Caco-2 (cell line): ENCODE measurements at regions not wholly inside any gene's neighbourhood (a gene's known extent, or its start where the extent isn't known, plus 50 kb on each side); places are given as distances from the start of the nearest gene placed in this dataset.
"Not testable (repeated sequence)": the region's sequence is repeated elsewhere in the genome, so short reads cannot be mapped to it uniquely, and the experiment has no call there.

Experiments
- BruUV-seq: library from RNA; stranded (reverse); fragments of 400-500 nt; replicated peaks from 2 replicates; lab custom pipeline; 2021; lab: Mats Ljungman, UMichigan
- CTCF ChIA-PET: fragments of 300-600 bp; sonication (Branson Sonifier 250); formaldehyde crosslinking; loops from one replicate; lab custom pipeline; 2022; ENCODE audit warnings: antibody characterized with exemption; lab: Charles Lee
- POLR2A ChIA-PET: fragments of 300-600 bp; sonication (Branson Sonifier 250); formaldehyde crosslinking; loops from one replicate; lab custom pipeline; 2022; ENCODE audit warnings: antibody characterized with exemption; lab: Charles Lee
- DNase-seq, 2 experiments: peaks; one replicate each; pipeline versions ENCODE4 v3.0.0 to v3.0.0-alpha.2; 2020 to 2022
- H3K27me3 ChIP-seq: replicated peaks from 2 replicates; pipeline ENCODE4 v1.6.0; 2011; ENCODE audit warnings: low read length; ENCODE audit not compliant: control insufficient read depth, insufficient read depth
- H3K36me3 ChIP-seq: 2 replicates; pipeline ENCODE4 v1.5.1; 2011; ENCODE audit warnings: low read length; ENCODE audit not compliant: control insufficient read depth, insufficient read depth
- H3K4me1 ChIP-seq: fragments of 250-450 bp; sonication (Bioruptor Pico); 2 replicates; pipeline ENCODE4 v1.5.1; 2020; ENCODE audit warnings: mild to moderate bottlenecking
- H3K4me3 ChIP-seq: 2 replicates; pipeline ENCODE4 v1.5.1; 2011; ENCODE audit warnings: low read depth, mild to moderate bottlenecking, control low read depth, low read length
- H3K9me3 ChIP-seq: fragments of 250-450 bp; sonication (Bioruptor Pico); 2 replicates; pipeline ENCODE4 v1.5.1; 2020; ENCODE audit warnings: mild to moderate bottlenecking, moderate library complexity
- H3K27ac Mint-ChIP-seq: one replicate; pipeline ENCODE4 v1.8.0; 2022; ENCODE audit warnings: mixed read lengths; ENCODE audit not compliant: unreplicated experiment
- H3K27me3 Mint-ChIP-seq: one replicate; pipeline ENCODE4 v1.8.0; 2022; ENCODE audit warnings: mixed read lengths; ENCODE audit not compliant: insufficient read depth, unreplicated experiment
- H3K36me3 Mint-ChIP-seq: one replicate; pipeline ENCODE4 v1.8.0; 2022; ENCODE audit warnings: mild to moderate bottlenecking, mixed read lengths; ENCODE audit not compliant: insufficient read depth, unreplicated experiment
- H3K4me1 Mint-ChIP-seq: one replicate; pipeline ENCODE4 v1.8.0; 2022; ENCODE audit warnings: low read depth, mixed read lengths; ENCODE audit not compliant: unreplicated experiment
- H3K4me3 Mint-ChIP-seq: one replicate; pipeline ENCODE4 v1.8.0; 2022; ENCODE audit warnings: mild to moderate bottlenecking, moderate library complexity, mixed read lengths; ENCODE audit not compliant: unreplicated experiment
- H3K9me3 Mint-ChIP-seq: one replicate; pipeline ENCODE4 v1.8.0; 2022; ENCODE audit warnings: mixed read lengths; ENCODE audit not compliant: unreplicated experiment
- CTCF ChIP-seq, 2 experiments: fragments of 200-600 bp in 1 of 2; IDR thresholded peaks; 1 replicate in 1 of 2; 2 replicates in 1 of 2; pipeline versions ENCODE4 v1.5.1 to v1.8.0; 2011 to 2022; ENCODE audit warnings: antibody characterized with exemption in 1 of 2, control low read depth in 1 of 2, inconsistent platforms in 1 of 2, low read depth in 1 of 2, low read length in 1 of 2, mild to moderate bottlenecking in 1 of 2, moderate library complexity in 1 of 2; ENCODE audit not compliant: insufficient read depth in 1 of 2, severe bottlenecking in 1 of 2, unreplicated experiment in 1 of 2
- intact Hi-C: fragments of 100-400 bp; cut with micrococcal nuclease; formaldehyde crosslinking; loops from one replicate; pipeline ENCODE4 v1.10.0; 2022; ENCODE audit not compliant: unreplicated experiment

- H3K36me3 Mint-ChIP-seq = peaks cover 5% of the 10 kb centered on the region
- H3K36me3 ChIP-seq = no peaks in the 10 kb centered on the region
- intact Hi-C loops = no loop called here
- no TSS peak for BruUV-seq
- H3K27me3 ChIP-seq = no peaks in the 10 kb centered on the region
- POLR2A ChIA-PET = no interaction called here
- no peak overlapping the region for H3K27ac Mint-ChIP-seq
- H3K9me3 ChIP-seq = no peaks in the 10 kb centered on the region
- no peaks in the 10 kb centered on the region for H3K27me3 Mint-ChIP-seq
- H3K4me3 Mint-ChIP-seq = no peak overlapping the region
- H3K4me1 Mint-ChIP-seq = no peaks in the 10 kb centered on the region
- H3K4me3 ChIP-seq = no peak overlapping the region
- H3K4me1 ChIP-seq = no peaks in the 10 kb centered on the region
- no peak for TF ChIP-seq CTCF (IDR thresholded peaks at IDR 0.05; ENCODE audit: insufficient read depth in 1 of 2, low read depth in 1 of 2, low read length in 1 of 2, severe bottlenecking in 1 of 2, unreplicated experiment in 1 of 2)
- no peak for DNase-seq
- peaks cover 3% of the 10 kb centered on the region for H3K9me3 Mint-ChIP-seq
- CTCF ChIA-PET = no interaction called here
Measured at GRCh38 chr9:94188246-94188645, 70.9 kb upstream of the ZNF169 start.

- H3K27me3 ChIP-seq, H3K9me3 Mint-ChIP-seq, H3K4me3 ChIP-seq, H3K36me3 Mint-ChIP-seq, DNase-seq, H3K4me1 Mint-ChIP-seq, H3K36me3 ChIP-seq, H3K4me1 ChIP-seq, H3K27ac Mint-ChIP-seq, H3K27me3 Mint-ChIP-seq, intact Hi-C loops, BruUV-seq, H3K4me3 Mint-ChIP-seq, H3K9me3 ChIP-seq, CTCF ChIA-PET, POLR2A ChIA-PET: not testable (repeated sequence)
Measured at GRCh38 chr9:94191706-94192105, 67.4 kb upstream of the ZNF169 start.

GRCh38 chr9:94198414-94198813 lies 60.7 kb upstream of the ZNF169 start:
- H3K4me3 Mint-ChIP-seq = no peak overlapping the region
- ChIA-PET CTCF (no interaction called here), POLR2A (no interaction called here)
- DNase-seq = no peak
- Histone ChIP-seq H3K4me3 (no peak overlapping the region), H3K36me3 (no peaks in the 10 kb centered on the region), H3K4me1 (no peaks in the 10 kb centered on the region), H3K9me3 (no peaks in the 10 kb centered on the region), H3K27me3 (no peaks in the 10 kb centered on the region)
- H3K27me3 Mint-ChIP-seq = no peaks in the 10 kb centered on the region
- no peak overlapping the region for H3K27ac Mint-ChIP-seq
- BruUV-seq = no TSS peak
- H3K9me3 Mint-ChIP-seq = peaks cover 6% of the 10 kb centered on the region
- TF ChIP-seq CTCF (IDR thresholded peaks at IDR 0.05; ENCODE audit: insufficient read depth in 1 of 2, low read depth in 1 of 2, low read length in 1 of 2, severe bottlenecking in 1 of 2, unreplicated experiment in 1 of 2) = no peak
- H3K4me1 Mint-ChIP-seq = no peaks in the 10 kb centered on the region
- intact Hi-C loops = no loop called here
- no peaks in the 10 kb centered on the region for H3K36me3 Mint-ChIP-seq

GRCh38 chr9:94199776-94200175 lies 59.3 kb upstream of the ZNF169 start:
- Histone ChIP-seq H3K36me3 (no peaks in the 10 kb centered on the region), H3K4me1 (no peaks in the 10 kb centered on the region), H3K27me3 (no peaks in the 10 kb centered on the region), H3K9me3 (no peaks in the 10 kb centered on the region), H3K4me3 (no peak overlapping the region)
- no peak for TF ChIP-seq CTCF (IDR thresholded peaks at IDR 0.05; ENCODE audit: insufficient read depth in 1 of 2, low read depth in 1 of 2, low read length in 1 of 2, severe bottlenecking in 1 of 2, unreplicated experiment in 1 of 2)
- DNase-seq = no peak
- Mint-ChIP-seq H3K9me3 (no peaks in the 10 kb centered on the region), H3K36me3 (peaks cover 5% of the 10 kb centered on the region), H3K4me1 (no peaks in the 10 kb centered on the region), H3K4me3 (no peak overlapping the region), H3K27ac (no peak overlapping the region), H3K27me3 (no peaks in the 10 kb centered on the region)
- ChIA-PET POLR2A (no interaction called here), CTCF (no interaction called here)
- no TSS peak for BruUV-seq
- intact Hi-C loops = no loop called here
